Fibroblast of lung (primary cell): ENCODE measurements at regions not wholly inside any gene's neighbourhood (a gene's known extent, or its start where the extent isn't known, plus 50 kb on each side); places are given as distances from the start of the nearest gene placed in this dataset.

Source experiments
- DNase-seq, 2 donors: peaks; one replicate each; pipeline versions ENCODE4 v3.0.0 to v3.0.0-alpha.2; 2010; ENCODE audit warnings: low read depth in 2 of 2
- H2AFZ ChIP-seq: 2 replicates; pipeline ENCODE4 v1.5.1; 2012; ENCODE audit warnings: low read length, control low read depth, inconsistent platforms
- H3K27ac ChIP-seq: 2 replicates; pipeline ENCODE4 v1.5.1; 2011; ENCODE audit warnings: low read length, control low read depth; ENCODE audit not compliant: insufficient read depth
- H3K27me3 ChIP-seq: 2 replicates; pipeline ENCODE4 v1.5.1; 2011; ENCODE audit warnings: mild to moderate bottlenecking, low read length; ENCODE audit not compliant: control insufficient read depth, insufficient read depth
- H3K36me3 ChIP-seq: 2 replicates; pipeline ENCODE4 v1.5.1; 2011; ENCODE audit warnings: low read length; ENCODE audit not compliant: control insufficient read depth, insufficient read depth
- H3K4me1 ChIP-seq: 2 replicates; pipeline ENCODE4 v1.5.1; 2011; ENCODE audit warnings: low read length; ENCODE audit not compliant: control insufficient read depth, insufficient read depth; ENCODE audit errors: extremely low read depth
- H3K4me2 ChIP-seq: 2 replicates; pipeline ENCODE4 v1.5.1; 2011; ENCODE audit warnings: low read length, control low read depth; ENCODE audit not compliant: insufficient read depth; ENCODE audit errors: extremely low read depth
- H3K4me3 ChIP-seq, 4 experiments: fragments of 200-600 bp in 1 of 4; sonication (generic) in 1 of 4; replicated peaks in 1 of 4; 2 replicates each; pipeline ENCODE4 v1.5.1; 2011 to 2016; ENCODE audit warnings: low read length in 4 of 4, low read depth in 3 of 4, mild to moderate bottlenecking in 3 of 4, control low read depth in 2 of 4, inconsistent platforms in 1 of 4, mixed read lengths in 1 of 4; ENCODE audit not compliant: insufficient read depth in 1 of 4; ENCODE audit errors: control extremely low read depth in 1 of 4
- H3K79me2 ChIP-seq: 2 replicates; pipeline ENCODE4 v1.5.1; 2012; ENCODE audit warnings: mild to moderate bottlenecking, low read length, inconsistent platforms; ENCODE audit not compliant: control insufficient read depth, insufficient read depth
- H3K9ac ChIP-seq: 2 replicates; pipeline ENCODE4 v1.5.1; 2011; ENCODE audit warnings: mild to moderate bottlenecking, low read length, control low read depth; ENCODE audit not compliant: insufficient read depth
- H3K9me3 ChIP-seq: 2 replicates; pipeline ENCODE4 v1.5.1; 2012; ENCODE audit warnings: low read depth, low read length; ENCODE audit not compliant: control insufficient read depth, insufficient read depth
- H4K20me1 ChIP-seq: 2 replicates; pipeline ENCODE4 v1.5.1; 2011; ENCODE audit warnings: low read length; ENCODE audit not compliant: control insufficient read depth, insufficient read depth; ENCODE audit errors: extremely low read depth
- CTCF ChIP-seq, 2 donors: IDR thresholded peaks in 1 of 2; conservative IDR thresholded peaks in 1 of 2; 1 replicate in 1 of 2; 2 replicates in 1 of 2; pipeline ENCODE4 v1.5.1; 2011 to 2012; ENCODE audit warnings: low read length in 2 of 2, control low read depth in 1 of 2, inconsistent platforms in 1 of 2, low read depth in 1 of 2, mild to moderate bottlenecking in 1 of 2
- EZH2 ChIP-seq: IDR thresholded peaks from 2 replicates; pipeline ENCODE4 v1.5.1; 2012; ENCODE audit warnings: low read length, control low read depth, mild to moderate bottlenecking; ENCODE audit errors: missing control alignments

- Histone ChIP-seq H3K36me3 (no peaks in the 10 kb centered on the region), H3K27me3 (no peaks in the 10 kb centered on the region), H4K20me1 (no peaks in the 10 kb centered on the region), H3K9ac (no peak overlapping the region), H3K9me3 (no peaks in the 10 kb centered on the region), H3K4me2 (no peak overlapping the region), H3K4me1 (no peaks in the 10 kb centered on the region), H3K4me3 (no peak overlapping the region), H3K79me2 (no peaks in the 10 kb centered on the region), H3K27ac (no peak overlapping the region), H2AFZ (no peak overlapping the region)
- DNase-seq, result no peak
- no peak for TF ChIP-seq EZH2
- TF ChIP-seq CTCF (conservative IDR thresholded peaks at IDR 0.05 in 1 of 2, IDR thresholded peaks at IDR 0.05 in 1 of 2; ENCODE audit: low read depth in 1 of 2, low read length in 2 of 2), result no peak
Observed at GRCh38 chr1:29833581-29833980, 597.3 kb downstream of the PTPRU start.

GRCh38 chr1:29832936-29833335, 596.6 kb downstream of the PTPRU start:
- Histone ChIP-seq H3K27ac (no peak overlapping the region), H3K4me2 (no peak overlapping the region), H3K79me2 (no peaks in the 10 kb centered on the region), H3K4me3 (no peak overlapping the region), H3K9me3 (no peaks in the 10 kb centered on the region), H3K9ac (no peak overlapping the region), H3K27me3 (no peaks in the 10 kb centered on the region), H3K4me1 (no peaks in the 10 kb centered on the region), H3K36me3 (no peaks in the 10 kb centered on the region), H4K20me1 (no peaks in the 10 kb centered on the region), H2AFZ (no peak overlapping the region)
- DNase-seq, result no peak
- TF ChIP-seq CTCF (conservative IDR thresholded peaks at IDR 0.05 in 1 of 2, IDR thresholded peaks at IDR 0.05 in 1 of 2; ENCODE audit: low read depth in 1 of 2, low read length in 2 of 2), result no peak
- no peak for TF ChIP-seq EZH2

GRCh38 chr1:29832471-29832870, 596.1 kb downstream of the PTPRU start:
- DNase-seq, result no peak

More at GRCh38 chr1:29832471-29832870, 596.1 kb downstream of the PTPRU start:
- TF ChIP-seq EZH2 (no peak), CTCF (conservative IDR thresholded peaks at IDR 0.05 in 1 of 2, IDR thresholded peaks at IDR 0.05 in 1 of 2; ENCODE audit: low read depth in 1 of 2, low read length in 2 of 2) (no peak)
- H3K9me3 ChIP-seq, result no peaks in the 10 kb centered on the region
- H3K27me3 ChIP-seq, result no peaks in the 10 kb centered on the region
- no peaks in the 10 kb centered on the region for H3K79me2 ChIP-seq
- H3K36me3 ChIP-seq, result no peaks in the 10 kb centered on the region
- H2AFZ ChIP-seq, result no peak overlapping the region
- no peak overlapping the region for H3K27ac ChIP-seq
- H3K4me3 ChIP-seq, result no peak overlapping the region
- H3K4me1 ChIP-seq, result no peaks in the 10 kb centered on the region
- no peak overlapping the region for H3K4me2 ChIP-seq
- H4K20me1 ChIP-seq, result no peaks in the 10 kb centered on the region
- no peak overlapping the region for H3K9ac ChIP-seq
